NCI-H1436 (cell line): ENCODE measurements at regions not wholly inside any gene's neighbourhood (a gene's known extent, or its start where the extent isn't known, plus 50 kb on each side); places are given as distances from the start of the nearest gene placed in this dataset.

Source experiments
- DNase-seq: peaks from one replicate; lab custom pipeline; 2025; lab: John Stamatoyannopoulos, UW

GRCh38 chr20:39633689-39634088 lies 671.5 kb downstream of the DHX35 start:
- no peak for DNase-seq

DNA sequence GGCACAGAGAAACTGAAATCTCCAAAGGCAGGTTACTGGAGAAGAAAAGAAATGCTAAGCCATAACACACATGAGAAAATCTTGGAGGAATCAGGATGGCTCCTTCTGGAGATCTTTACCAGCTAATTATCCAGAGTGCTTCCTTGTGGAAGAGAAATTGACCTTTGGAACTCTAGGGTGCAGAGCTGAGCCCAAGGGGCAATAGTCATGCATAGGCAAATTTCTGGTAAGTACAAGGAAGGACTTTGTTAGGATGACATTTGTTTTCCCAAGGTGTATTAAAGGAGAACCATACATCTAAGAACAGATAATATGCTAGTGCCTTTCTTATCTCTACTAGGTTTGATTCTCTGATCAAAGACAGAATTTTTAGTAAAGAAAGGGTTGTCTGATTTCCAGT lies 670.6 kb downstream of the DHX35 start:
- no peak for DNase-seq

DNA sequence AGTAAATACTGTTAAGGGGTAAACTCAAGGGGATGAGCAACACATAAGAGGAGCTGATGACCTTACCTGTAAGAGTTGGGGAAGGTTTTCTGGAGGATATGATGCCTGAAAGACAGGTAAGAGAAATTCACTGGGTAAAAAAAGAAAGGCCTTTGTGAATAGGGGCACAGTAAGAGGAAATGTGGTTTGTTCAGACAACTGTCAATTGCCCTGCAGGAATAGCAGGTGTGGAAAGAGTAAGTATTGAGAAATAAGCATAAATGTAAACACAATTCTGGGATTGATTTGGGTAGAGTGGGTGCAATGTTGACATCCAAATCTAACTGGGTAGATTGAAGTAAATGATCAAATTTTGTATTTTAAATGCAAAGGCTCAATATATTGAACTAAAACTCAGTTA lies 670.0 kb downstream of the DHX35 start:
- no peak for DNase-seq

- no peak for DNase-seq
Measured at GRCh38 chr20:39631557-39631956, 669.4 kb downstream of the DHX35 start.

DNA sequence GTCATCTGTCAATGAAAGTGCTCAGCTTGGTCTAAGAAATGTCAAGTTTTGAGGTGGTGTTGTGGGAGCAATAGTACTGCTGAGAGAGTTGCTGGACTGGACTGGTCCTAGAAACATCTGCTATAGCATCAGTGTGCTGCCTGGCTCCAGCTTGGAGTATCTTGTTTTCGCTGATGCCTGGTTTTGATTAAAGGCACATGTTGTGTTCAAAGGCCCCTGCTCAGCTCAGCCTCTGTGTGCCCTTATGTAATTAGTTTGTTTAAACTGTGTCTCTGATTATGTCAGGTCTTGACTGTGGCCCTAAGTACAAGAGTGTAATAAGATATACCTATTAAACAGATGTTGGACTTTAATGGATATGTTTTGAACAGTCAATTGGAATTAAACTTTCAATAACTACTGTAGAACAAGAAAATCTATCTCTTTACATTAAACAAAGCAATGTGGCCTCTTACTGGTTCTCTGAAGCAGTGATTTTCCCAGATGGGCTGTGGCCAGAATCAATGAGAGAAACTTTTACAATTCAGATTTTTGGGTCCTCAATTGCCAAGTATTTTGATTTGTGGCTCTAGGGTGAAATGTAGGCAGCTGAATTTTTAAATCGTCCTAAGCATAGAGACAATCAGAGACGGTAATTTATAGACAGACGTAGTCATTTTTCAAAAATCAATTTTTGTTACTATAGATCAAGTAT lies 668.2 kb downstream of the DHX35 start:
- DNase-seq, result no peak

DNA sequence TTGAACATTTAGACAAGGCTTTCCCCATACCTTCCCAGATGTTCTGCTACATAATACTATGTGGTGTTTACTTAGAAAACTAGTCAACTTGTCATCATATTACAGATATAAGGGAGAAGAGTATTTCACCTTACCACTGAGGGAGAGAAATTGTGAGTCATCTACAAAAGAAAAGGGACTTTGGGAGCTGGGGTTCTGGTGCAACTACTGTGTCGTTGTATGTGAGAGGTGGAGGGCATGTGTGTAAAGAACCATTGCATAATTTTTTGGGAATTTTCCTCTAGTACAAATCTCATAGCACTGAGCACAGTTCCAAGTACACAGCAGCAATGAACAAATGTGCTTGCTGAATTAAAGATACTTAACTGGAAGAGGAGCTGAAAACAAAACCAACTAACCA lies 665.6 kb downstream of the DHX35 start:
- DNase-seq, result no peak

DNA sequence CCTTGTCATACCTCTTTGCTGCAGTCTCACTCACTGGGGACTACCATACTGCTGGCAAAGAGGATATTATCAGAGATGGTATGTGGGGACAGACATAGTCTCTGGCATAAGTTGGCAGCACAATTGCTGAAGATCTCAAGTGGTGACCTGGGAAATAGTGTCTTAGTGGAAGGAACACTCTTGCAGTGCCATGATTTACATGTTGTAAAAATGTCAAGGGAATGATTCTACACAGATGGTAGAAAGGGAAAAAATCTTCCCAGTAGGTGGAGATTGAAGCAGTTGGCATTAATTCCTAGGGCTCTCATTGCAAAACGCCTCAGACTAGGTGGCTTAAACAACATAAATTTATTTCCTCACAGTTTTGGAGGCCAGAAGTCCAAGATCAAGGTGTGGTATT lies 662.2 kb downstream of the DHX35 start:
- DNase-seq, result no peak

DNA sequence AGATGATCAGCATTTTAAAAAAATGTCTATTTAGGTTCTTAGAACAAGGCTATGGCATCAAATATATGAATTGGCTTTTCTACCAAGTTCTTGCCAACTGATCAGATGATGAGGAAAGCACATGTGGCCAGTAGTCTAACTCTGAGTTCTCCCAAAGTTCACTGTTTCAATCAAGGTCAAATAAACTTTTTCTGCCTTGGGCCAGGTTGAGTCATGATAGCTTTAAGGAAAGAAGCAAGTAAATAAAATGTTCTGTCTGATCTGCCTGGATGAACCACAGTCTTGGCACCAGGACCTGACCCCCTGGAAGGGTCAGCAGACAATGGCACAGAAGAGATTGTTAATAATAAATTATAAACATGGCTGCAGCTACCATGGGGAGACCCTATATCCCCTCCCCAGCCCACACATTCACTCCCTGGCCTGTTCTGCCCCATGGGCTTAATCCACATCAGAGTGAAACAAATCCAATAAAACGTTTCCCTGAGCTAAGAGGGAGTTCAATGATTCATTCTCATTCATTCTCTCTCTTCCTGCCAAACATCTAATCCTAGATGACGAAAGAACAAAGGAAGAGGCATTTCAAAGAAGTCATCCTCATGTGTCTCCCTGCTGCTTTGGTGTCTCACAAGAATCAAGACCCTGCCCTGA lies 661.6 kb downstream of the DHX35 start:
- DNase-seq, result no peak

DNA sequence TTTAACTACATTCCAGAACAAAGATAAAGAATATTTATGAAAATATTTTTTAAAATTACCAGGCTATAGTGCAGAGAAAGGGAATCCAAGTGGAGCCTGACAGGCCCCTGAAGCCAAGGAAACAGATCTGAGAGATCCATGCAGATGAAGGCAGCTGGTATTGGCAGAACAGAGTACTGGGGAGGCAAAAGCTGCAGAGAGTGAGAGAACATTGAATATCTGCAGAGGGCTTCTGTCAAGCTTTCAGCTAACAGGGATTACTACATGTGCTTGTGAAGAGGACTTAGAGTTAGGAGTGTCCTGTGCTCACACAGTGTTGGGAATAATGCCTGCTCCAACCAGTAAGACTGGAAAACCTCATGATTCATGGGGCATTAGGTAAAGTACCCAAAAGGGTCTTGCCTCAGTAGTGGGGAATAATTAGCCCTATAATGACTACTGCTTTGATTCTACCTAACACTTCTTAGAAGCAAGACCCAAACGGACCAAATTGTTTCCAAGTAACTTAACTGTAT lies 657.2 kb downstream of the DHX35 start:
- no peak for DNase-seq

DNA sequence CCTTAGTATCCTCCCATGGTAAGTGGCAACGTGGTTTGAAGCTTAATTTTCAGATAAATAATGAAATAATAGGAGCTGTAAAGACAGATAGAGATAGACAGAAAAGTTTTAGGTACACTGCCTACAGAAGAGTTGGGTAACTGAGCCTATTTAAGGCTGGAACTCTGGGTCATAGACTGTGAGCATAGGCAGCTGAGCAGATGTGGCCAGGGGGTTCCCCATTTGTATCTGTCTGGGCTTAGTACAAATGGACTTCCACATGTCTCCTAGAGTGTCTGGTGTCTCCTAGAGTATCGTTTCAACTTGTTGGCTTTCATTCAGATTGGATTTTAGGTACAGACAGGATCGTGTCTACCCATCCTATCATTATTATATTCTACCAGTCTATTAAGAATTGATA lies 649.8 kb downstream of the DHX35 start:
- DNase-seq, result no peak

DNA sequence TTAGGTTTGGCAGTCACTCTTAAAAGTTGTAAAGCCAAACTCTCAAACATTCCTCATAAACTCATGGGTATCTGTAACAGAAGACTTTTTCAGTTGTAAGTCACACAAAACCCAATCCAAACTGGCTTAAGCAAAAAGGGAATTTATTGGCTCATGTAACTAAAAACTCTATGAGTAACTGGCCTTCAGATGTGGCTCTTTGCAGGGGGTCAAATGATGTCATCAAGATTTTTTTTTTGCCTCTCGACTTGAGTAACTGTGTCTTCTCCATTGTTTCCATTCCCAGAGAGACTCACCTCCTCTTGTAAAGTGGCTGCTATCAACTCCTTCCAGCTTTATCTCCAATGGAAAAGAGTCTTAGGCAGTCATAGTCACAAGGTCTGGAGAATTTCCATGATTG lies 645.0 kb downstream of the DHX35 start:
- DNase-seq, result no peak

GRCh38 chr20:39605908-39606307 lies 643.8 kb downstream of the DHX35 start:
- DNase-seq, result no peak

GRCh38 chr20:39605361-39605760 lies 643.2 kb downstream of the DHX35 start:
- DNase-seq, result no peak

DNA sequence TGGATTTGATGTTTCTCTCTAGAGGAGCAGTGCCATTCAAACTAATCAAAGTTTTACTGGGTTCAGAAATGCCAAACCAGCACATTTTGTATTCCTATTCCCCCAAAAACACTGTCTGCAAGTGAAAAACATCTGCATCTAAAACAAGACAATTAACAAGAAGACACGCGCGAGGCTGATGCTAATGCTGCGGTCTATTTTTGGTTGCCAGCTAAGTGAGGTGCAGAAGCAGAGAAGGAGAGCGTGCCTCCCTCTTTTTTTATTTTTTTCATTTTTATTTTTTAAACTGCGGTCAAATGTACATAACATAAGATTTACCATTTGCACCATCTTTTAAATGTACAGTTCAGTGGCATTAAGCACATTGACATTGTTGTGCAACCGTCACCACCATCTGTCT lies 641.1 kb downstream of the DHX35 start:
- DNase-seq, result no peak

GRCh38 chr20:39602649-39603048 lies 640.5 kb downstream of the DHX35 start:
- DNase-seq, result no peak

- no peak for DNase-seq
Measured at GRCh38 chr20:39600871-39601270, 638.7 kb downstream of the DHX35 start.

DNA sequence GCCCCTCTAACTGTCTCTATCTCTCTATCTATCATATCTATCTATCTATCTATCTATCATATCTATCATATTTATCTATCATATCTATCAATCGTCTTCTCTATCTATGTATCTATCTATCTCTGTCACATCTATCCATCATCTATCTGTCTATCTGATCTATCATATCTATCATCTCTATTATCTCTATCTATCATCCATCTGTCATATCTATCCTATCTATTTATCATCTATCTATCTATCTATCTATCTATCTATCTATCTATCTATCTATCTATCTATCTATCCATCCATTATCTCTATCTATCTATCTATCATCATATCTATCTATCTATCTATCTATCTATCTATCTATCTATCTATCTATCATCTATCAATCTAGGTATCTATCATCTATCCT lies 638.0 kb downstream of the DHX35 start:
- DNase-seq, result no peak

- DNase-seq, result no peak
Measured at GRCh38 chr20:39596554-39596953, 634.4 kb downstream of the DHX35 start.

DNA sequence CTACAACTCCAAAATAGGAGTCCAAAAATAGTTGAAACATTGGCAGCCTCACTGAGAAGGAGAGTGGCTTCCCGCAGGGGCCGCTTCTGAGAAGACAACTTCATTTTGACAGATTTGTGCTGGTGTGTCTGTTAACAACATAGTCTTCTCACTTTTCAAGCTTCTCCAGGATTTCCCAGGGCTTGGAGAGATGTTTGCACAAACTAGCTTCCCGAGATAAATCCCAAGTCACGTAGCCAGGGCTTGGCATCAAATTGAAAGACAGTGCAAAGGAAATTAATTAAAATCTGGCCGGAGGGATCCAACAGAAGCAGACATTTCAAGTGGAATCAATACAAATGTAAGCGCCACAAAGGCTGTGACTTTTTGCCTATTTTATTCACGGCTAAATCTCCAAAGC lies 630.2 kb downstream of the DHX35 start:
- no peak for DNase-seq

- no peak for DNase-seq
Measured at GRCh38 chr20:39588148-39588757, 626.1 kb downstream of the DHX35 start.

DNA sequence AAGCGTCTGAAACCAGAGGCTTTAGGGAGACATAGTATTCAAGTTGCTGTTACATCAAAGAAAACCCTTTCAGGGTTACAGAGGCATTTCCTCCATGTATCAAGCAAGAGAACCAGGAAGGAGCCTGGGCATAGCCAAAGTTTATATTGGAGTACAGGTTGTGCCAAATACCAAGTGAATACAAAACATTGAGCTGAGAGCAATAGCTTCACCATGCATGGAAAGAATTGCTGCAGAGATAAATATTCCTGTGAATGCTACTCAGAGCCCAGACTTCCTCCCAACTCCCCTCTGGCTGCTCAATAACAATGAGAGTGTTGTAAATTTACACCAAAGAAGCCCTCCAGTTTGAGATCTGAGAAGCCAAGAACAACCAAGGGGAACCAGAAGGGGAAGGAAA lies 618.9 kb downstream of the DHX35 start:
- DNase-seq, result no peak

DNA sequence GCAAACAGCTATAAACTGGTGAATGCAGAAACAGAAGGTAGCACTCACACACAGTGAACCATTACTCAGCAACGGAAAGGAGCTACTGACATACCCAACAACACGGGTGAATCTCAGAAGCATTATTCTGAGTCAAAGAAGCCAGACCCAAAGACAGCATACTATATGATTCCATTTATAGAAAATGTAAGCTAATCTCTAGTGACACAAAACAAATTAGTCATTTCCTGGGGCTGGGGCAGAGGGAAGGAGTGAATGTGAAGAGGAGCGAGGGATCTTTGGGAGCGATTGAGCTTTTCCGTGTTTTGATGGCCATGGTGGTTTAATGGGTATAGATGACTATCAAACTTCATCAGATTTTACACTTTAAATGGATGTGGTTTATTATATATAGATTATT lies 614.6 kb downstream of the DHX35 start:
- no peak for DNase-seq

DNA sequence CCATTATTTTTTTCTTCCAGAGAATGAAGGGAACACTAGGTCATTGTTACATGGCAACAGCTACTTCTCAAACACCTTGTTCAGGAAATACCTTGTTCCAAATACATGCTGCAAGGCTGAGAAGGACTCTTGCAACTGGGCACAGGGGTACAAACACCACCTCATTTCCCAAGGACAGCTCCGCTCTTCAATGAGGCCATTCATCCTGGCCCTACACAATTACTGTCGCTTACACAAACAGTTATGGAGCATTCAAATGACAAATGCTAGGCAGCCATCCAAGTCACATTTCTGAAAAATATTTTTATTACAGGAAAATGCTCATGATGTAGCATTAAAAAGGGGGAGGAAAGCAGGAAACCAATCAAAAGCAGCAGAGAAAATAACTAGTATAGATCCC lies 611.9 kb downstream of the DHX35 start:
- no peak for DNase-seq
